NCI-H1092 treated with DMSO at 0.1 percent for 48 hours (cell line): ENCODE measurements at regions not wholly inside any gene's neighbourhood (a gene's known extent, or its start where the extent isn't known, plus 50 kb on each side); places are given as distances from the start of the nearest gene placed in this dataset.
A peak's percentile ranks its signal among the peaks of the same experiment; 100 is the strongest.
"Not testable (repeated sequence)": the region's sequence is repeated elsewhere in the genome, so short reads cannot be mapped to it uniquely, and the experiment has no call there.

Experiments
- DNase-seq: peaks from one replicate; lab custom pipeline; 2025; lab: John Stamatoyannopoulos, UW

DNA sequence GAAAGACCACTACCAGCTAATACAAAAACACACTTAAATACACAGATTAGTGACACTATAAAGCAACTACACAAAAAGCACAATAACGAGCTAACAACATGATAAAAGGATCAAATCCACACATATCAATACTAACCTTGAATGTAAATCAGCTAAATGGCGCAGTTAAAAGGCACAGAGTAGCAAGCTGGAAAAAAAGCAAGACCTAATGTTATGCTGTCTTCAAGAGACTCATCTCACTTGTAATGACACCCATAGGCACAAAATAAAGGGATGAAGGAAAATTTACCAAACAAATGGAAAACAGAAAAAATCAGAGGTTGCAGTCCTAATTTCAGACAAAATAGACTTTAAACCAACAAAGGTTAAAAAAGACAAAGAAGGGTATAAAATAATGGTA, 86.3 kb downstream of the NUS1 start:
- DNase-seq: no peak

DNA sequence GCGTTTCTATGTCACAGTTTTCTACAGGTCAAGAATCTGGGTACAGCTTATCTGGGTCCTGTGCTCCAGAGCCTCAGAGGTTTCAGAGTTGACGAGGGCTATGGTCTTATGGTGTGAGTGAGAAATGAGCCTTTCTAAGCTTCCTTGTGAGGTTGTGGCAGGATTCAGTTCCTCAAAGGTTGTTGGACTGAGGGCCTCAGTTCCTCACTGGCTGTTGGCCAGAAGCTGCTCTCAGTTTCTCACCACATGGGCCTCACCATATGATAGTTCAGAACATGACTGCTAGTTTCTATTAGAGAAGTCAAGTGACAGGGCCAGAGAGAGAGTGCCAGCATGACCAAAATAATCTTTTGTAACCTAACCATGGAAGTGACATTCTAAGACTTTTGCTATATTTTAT, 96.1 kb downstream of the NUS1 start:
- no peak for DNase-seq

DNA sequence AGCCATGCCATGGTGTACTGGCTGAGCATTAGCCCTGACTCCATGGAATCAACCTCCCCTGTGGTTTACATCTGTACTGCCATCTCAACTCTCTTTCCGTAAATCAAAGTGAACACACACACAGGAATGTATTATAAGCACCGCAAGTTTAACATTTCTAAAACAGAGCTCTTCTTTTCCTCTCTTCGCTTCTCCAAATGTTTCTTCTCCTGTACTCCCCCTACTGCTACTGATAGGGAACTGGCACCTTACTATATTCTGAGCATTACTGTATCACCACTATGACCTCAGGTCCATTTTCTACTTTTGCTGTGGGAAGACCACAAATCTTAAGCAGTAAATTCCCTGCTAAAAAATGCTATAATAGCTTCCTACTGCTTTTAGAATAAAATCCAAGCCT, 101.2 kb downstream of the NUS1 start:
- no peak for DNase-seq

DNA sequence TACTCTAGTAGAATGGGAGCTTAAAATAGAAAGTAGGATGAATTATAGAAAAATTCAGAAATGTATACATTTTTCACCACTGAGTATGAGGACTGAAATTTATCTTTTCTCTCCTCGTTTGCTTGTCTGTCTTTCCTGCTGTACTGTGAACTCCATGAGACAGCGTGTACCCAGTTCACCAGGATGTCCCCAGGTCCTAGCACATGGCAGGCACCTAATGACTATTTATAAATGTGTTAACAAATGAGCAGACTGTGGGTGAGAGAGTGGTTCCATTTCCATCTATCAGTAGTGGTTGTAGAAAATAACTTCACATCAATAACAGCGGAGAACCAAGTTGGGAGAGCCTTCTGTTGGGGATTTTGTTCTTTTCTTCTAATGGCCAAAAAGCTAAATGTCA, 106.3 kb downstream of the NUS1 start:
- DNase-seq: no peak

DNA sequence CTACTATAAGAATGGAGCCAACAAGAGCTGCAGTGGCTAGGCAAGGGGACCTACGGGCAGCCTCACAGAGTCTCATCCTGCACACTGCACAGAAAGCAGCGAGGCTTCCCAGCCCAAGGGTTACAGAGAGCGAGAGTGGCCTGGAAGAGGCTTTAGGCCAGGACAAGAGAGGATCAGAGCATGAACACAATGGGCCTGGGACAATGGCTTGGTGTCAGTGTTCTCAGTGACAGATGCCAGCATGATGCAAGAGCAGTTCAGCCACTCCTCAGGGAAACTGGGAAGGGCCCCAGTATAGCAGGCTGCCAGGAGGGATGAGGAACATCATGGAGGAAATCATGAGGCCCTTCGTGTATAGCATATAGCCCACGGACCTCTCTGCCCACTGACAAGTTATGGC, 108.0 kb downstream of the NUS1 start:
- no peak for DNase-seq

DNA sequence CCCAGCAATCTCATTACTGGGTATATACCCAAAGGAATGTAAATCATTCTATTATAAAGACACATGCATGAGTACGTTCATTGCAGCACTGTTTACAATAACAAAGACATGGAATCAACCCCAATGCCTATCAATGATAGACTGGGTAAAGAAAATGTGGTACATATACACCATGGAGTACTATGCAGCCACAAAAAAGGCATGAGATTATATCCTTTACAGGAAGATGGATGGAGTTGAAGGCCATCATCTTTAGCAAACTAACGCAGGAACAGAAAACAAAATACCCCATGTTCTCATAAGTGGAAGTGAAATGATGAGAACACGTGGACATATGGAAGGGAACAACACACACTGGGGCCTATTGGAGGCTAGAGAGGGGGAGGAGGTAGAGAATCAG, 115.7 kb downstream of the NUS1 start:
- DNase-seq: no peak

DNA sequence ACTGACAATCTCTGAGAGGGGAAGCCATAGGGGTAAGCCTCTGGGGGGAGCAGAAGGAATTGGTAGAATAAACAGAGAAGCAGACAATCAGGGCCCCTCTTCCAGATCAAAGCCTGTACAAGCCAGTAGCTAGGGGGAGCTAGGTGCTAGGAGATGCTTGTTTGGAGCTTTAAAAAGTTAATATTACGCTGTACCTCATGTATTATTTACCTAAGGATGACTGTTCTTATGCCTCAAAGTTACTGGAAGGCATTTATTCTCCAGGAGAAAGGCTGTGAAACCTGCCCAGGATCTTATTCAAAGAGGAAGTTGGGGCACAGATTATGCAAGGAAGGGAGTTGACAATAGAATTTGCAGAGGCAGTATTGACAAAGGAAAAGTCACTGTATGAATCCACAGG, 111.8 kb upstream of the SLC35F1 start:
- no peak for DNase-seq

DNA sequence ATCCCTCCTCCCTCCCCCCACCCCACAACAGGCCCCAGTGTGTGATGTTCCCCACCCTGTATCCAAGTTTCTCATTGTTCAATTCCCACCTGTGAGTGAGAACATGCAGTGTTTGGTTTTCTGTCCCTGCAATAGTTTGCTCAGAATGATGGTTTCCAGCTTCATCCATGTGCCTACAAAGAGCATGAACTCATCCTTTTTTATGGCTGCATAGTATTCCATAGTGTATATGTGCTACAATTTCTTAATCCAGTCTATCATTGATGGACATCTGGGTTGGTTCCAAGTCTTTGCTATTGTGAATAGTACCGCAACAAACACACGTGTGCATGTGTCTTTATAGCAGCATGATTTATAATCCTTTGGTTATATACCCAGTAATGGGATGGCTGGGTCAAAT, 108.2 kb upstream of the SLC35F1 start:
- DNase-seq: not testable (repeated sequence)

DNA sequence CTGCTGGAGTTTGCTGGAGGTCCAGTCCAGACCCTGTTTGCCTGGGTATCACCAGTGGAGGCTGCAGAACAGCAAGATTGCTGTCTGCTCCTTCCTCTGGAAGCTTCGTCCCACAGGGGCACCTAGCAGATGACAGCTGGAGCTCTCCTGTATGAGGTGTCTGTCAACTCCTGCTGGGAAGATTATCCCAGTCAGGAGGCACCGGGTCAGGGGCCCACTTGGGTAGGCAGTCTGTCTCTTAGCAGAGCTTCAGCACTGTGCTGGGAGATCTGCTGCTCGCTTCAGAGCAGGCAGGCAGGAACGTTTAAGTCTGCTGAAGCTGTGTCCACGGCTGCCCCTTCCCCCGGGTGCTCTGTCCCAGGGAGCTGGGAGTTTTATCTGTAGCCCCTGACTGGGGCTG, 96.8 kb upstream of the SLC35F1 start:
- no peak for DNase-seq

DNA sequence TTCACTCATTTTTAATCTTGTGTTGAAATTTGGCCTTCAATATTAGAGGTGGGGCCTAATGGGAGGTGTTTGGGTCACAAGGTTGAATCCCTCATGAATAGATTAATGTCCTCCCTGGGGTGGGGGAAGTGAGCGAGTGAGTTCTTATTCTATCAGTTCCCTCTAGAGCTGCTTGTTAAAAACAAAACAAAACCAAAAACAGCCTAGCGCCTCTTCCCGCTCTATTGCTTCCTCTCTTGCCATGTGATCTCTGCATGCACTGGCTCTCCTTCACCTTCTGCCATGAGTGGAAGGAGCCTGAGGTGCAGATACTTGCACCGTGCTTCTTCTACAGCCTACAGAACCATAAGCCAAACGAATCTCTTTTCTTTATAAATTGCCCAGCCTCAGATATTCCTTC, 89.6 kb upstream of the SLC35F1 start:
- no peak for DNase-seq

DNA sequence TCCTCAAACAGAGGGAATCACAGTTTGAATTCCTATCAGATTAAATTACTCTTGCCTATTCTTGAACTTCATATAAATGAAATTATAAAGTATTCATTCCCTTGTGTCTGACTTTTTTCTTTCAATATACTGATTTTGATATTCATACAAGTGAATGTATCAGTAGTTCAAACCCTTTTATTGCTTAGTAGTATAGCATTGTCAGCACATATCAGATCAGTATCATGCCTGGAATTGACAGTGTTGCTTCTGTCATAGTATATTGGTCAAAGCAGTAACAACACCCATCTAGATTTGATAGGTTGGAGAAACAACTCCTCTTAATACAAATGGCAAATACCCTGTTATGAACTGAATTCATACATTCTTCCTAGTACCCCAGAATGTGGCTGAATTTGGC, 89.1 kb upstream of the SLC35F1 start:
- no peak for DNase-seq

DNA sequence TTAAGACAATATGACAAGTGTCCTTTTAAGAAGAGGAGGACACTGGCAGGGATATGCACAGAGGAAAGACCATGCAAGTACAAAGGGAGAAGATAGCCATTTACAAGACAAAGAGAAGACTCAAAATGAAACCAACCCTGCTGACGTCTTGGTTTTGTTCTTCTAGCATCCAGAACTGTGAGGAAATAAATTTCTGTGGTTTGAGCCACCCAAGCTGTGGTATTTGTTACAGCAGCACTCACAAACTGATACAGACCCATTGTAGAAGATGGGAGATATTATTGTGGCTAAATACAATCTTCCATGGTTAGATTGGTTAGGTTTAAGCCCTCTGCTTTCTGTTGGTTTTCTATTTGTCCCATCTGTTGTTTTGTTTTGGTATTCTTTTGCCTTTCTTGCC, 88.6 kb upstream of the SLC35F1 start:
- no peak for DNase-seq

DNA sequence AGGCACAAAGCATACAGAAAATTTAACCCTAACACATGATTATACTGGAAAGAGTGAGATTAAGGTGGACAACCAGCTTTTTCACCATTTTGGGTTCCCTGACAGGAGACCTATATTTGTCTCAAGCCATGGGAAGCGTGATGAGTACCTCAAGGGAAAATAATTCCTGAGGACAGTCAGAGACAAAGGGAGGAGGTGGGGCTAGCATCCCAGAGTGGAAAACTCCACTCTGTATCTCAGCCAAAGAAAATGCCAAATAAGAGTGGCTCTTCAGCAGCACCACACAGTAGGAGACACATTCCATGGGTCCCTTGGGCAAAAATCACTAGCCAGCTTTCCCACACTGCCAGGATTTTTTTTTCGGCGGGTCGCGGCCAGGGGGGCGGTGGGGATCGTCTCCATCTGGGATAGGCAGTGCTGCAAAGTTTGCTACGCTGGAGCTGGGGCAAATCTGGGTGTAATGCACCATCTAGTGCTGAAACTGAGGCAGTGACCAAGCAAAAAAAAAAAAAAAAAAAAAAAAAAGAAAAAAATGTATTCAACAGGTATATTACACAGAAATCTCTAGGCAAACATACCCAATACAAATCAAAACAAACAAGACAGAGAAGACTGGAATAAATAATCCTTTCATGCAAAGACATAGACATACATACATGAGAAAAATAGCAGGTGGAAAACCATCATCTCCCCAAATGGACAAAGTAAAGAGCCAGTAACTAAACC, 77.3 kb upstream of the SLC35F1 start:
- DNase-seq: no peak

DNA sequence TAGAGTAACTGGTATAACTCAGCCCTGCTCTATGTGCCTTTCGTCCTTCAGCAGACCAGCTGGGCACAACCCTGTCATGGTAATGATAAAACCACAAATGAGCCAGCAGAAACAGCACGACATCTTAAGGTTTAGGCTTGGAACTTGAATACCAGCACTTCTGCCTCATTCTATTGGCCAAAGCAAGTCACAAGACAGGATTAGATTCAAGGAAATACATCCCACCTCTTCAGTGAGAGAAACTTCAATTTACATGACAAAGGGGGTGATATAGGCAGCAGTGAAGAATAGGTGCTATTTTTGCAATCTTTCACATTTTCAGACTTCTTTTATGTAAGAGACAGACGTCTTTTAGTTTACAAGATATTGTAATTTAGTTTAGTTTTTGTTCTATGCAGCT, 69.8 kb upstream of the SLC35F1 start:
- no peak for DNase-seq

DNA sequence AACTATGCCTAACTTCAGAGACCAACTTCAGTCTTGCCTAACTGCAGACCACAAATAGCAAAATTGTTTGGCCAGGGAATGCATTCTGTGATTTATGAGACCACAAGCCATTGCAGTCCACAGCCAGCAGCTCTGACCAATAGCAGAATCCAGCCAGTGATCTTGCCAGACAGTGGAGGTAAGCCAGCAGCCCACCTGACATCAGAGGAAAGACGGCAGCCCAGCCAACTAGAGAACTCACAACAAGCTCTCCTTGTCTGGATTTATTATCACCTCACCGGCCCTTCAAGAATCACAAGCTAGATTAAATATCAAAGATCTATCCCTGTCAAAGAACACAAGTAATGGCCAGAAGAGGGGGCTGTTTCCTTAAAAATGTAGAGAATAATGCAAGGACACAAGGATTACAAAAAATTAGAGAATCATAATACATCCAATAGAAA, 66.5 kb upstream of the SLC35F1 start:
- peak; percentile 29 for DNase-seq

DNA sequence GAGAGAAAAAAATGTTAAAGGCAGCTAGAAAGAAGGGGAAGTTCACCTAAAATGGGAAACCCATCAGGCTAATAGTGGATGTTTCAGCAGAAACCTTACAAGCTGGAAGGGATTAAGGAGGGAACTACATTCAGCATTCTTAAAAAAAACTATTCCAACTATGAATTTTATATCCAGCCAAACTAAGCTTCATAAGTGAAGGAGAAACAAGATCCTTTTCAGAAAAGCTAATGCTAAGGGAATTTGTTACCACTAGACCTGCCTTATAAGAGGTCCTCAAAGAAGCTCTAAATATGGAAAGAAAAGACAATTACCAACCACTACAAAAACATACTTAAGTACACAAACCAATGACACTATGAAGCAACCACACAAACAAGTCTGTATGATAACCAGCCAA, 59.2 kb upstream of the SLC35F1 start:
- DNase-seq: no peak

DNA sequence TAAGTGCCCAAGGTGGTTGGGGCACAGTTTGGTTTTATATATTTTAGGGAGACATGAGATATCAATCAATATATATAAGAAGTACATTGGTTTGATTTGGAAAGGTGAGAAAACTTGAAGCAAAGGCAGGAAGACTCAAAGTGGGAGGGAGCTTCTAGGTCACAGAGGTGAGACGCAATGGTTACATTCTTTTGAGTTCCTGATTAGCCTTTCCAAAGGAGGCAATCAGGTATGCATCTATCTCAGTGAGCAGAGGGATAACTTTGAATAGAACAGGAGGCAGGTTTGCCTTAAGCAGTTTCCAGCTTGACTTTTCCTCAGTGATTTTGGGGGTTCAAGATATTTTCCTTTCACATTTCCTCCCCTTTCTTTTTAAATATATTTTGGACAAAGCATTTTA, 58.0 kb upstream of the SLC35F1 start:
- no peak for DNase-seq
